T-cell (primary cell): ENCODE measurements at regions not wholly inside any gene's neighbourhood (a gene's known extent, or its start where the extent isn't known, plus 50 kb on each side); places are given as distances from the start of the nearest gene placed in this dataset.
"Not testable (repeated sequence)": the region's sequence is repeated elsewhere in the genome, so short reads cannot be mapped to it uniquely, and the experiment has no call there.

Experiments
- ATAC-seq, 4 experiments: fragments of 200-7000 bp in 3 of 4; fragments of 150-1000 bp in 1 of 4; cut with Tn5 transposase; replicated peaks in 1 of 4; 1 replicate in 3 of 4; 2 replicates in 1 of 4; pipeline ENCODE4 v1.10.0; 2021; ENCODE audit warnings: moderate library complexity in 3 of 4, mild to moderate bottlenecking in 2 of 4, moderate number of reproducible peaks in 1 of 4
- CTCF ChIA-PET, 2 donors: fragments of 300-600 bp; sonication (Branson Sonifier 250); formaldehyde crosslinking; loops; one replicate each; lab custom pipeline; 2022; ENCODE audit warnings: antibody characterized with exemption in 2 of 2; lab: Charles Lee
- POLR2A ChIA-PET, 2 donors: fragments of 300-600 bp; sonication (Branson Sonifier 250); formaldehyde crosslinking; loops; one replicate each; lab custom pipeline; 2022; ENCODE audit warnings: antibody characterized with exemption in 2 of 2; lab: Charles Lee
- DNase-seq, 35 experiments: peaks; one replicate each; pipeline versions ENCODE4 v3.0.0 to v3.0.0-alpha.2; 2013 to 2023
- H3K27ac ChIP-seq: one replicate; pipeline ENCODE4 v1.5.1; 2013; ENCODE audit warnings: low read length
- H3K27me3 ChIP-seq, 2 experiments: replicated peaks in 1 of 2; 1 replicate in 1 of 2; 2 replicates in 1 of 2; pipeline versions ENCODE4 v1.6.1 to v1.7.0; 2013; ENCODE audit warnings: low read length in 1 of 2, mixed read lengths in 1 of 2; ENCODE audit not compliant: control insufficient read depth in 2 of 2, insufficient read depth in 2 of 2; ENCODE audit errors: extremely low read depth in 1 of 2
- H3K36me3 ChIP-seq, 2 donors: 1 replicate in 1 of 2; 2 replicates in 1 of 2; pipeline versions ENCODE4 v1.6.1 to v1.7.0; 2013; ENCODE audit warnings: low read length in 1 of 2; ENCODE audit not compliant: control insufficient read depth in 2 of 2, insufficient read depth in 1 of 2; ENCODE audit errors: extremely low read depth in 1 of 2
- H3K4me1 ChIP-seq, 2 experiments: 1 replicate in 1 of 2; 2 replicates in 1 of 2; pipeline versions ENCODE4 v1.6.1 to v1.7.0; 2013; ENCODE audit warnings: low read length in 2 of 2, mixed read lengths in 1 of 2; ENCODE audit not compliant: insufficient read depth in 2 of 2, control insufficient read depth in 1 of 2; ENCODE audit errors: extremely low read depth in 1 of 2
- H3K4me3 ChIP-seq, 2 donors: 1 replicate in 1 of 2; 2 replicates in 1 of 2; pipeline versions ENCODE4 v1.5.1 to v1.7.0; 2013; ENCODE audit warnings: mild to moderate bottlenecking in 2 of 2, low read length in 1 of 2, moderate library complexity in 1 of 2; ENCODE audit not compliant: control insufficient read depth in 1 of 2; ENCODE audit errors: extremely low read depth in 1 of 2
- H3K9me3 ChIP-seq: 2 replicates; pipeline ENCODE4 v1.7.0; 2013
- H3K27ac Mint-ChIP-seq, 2 donors: one replicate each; pipeline ENCODE4 v1.8.0; 2020 to 2021; ENCODE audit warnings: mild to moderate bottlenecking in 2 of 2, mixed read lengths in 2 of 2
- H3K27me3 Mint-ChIP-seq, 2 donors: one replicate each; pipeline ENCODE4 v1.8.0; 2021 to 2022; ENCODE audit warnings: mixed read lengths in 2 of 2
- H3K36me3 Mint-ChIP-seq: one replicate; pipeline ENCODE4 v1.8.0; 2021; ENCODE audit warnings: mixed read lengths
- H3K4me1 Mint-ChIP-seq, 3 donors: one replicate each; pipeline ENCODE4 v1.8.0; 2020 to 2022; ENCODE audit warnings: mixed read lengths in 3 of 3, mild to moderate bottlenecking in 1 of 3
- H3K4me3 Mint-ChIP-seq, 3 donors: one replicate each; pipeline ENCODE4 v1.8.0; 2020 to 2022; ENCODE audit warnings: mild to moderate bottlenecking in 3 of 3, mixed read lengths in 3 of 3, moderate library complexity in 3 of 3
- H3K9me3 Mint-ChIP-seq, 3 donors: one replicate each; pipeline ENCODE4 v1.8.0; 2020 to 2022; ENCODE audit warnings: mixed read lengths in 3 of 3
- WGBS: methylation state at CpG from one replicate; pipeline ENCODE4 v1.1.5; 2013; ENCODE audit warnings: missing lambda C conversion rate; ENCODE audit not compliant: insufficient coverage; 5-methylcytosine and 5-hydroxymethylcytosine counted together

DNA sequence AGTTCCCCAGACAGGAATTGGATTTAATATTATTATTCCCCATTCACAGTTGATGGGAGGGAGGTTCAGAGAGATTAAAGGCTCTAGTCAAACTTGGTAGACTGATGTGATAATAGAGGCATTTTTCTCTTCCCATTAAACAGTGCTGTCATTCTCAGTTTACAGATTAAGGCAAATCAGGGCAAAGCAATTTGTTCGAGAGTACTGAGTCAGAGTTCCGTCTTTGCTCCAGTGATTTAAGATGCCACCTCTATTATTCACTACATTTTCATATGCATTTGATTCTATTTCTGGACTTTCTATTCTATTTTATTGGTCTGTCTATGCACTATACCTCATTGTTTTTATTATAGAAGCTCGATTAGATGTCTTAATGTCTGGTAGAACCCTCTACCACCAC is 201.0 kb upstream of the RAI14 start:
- Mint-ChIP-seq H3K27me3 (peaks cover 20 to 24% of the 10 kb centered on the region in 2 donors), H3K36me3 (no peaks in the 10 kb centered on the region), H3K9me3 (no peaks in the 10 kb centered on the region), H3K27ac (no peak overlapping the region), H3K4me1 (no peaks in the 10 kb centered on the region), H3K4me3 (no peak overlapping the region)
- 80% methylated on average over 2 of the region's 3 CpGs for WGBS
- ChIA-PET CTCF (interaction anchor here (0.5 to 1.0 kb wide), 3 partner anchors 9 to 271 kb away, joined by 3 read pairs; no protein-coding TSS in a partner anchor), POLR2A (no interaction called here)
- no peaks in the 10 kb centered on the region for H3K36me3 ChIP-seq
- peaks cover 0 to 6% of the 10 kb centered on the region in 2 experiments for H3K27me3 ChIP-seq
- H3K27ac ChIP-seq: no peak overlapping the region
- DNase-seq (no peak), ATAC-seq (no peak)
- no peaks in the 10 kb centered on the region for H3K9me3 ChIP-seq
- H3K4me3 ChIP-seq: no peak overlapping the region
- H3K4me1 ChIP-seq: no peaks in the 10 kb centered on the region

DNA sequence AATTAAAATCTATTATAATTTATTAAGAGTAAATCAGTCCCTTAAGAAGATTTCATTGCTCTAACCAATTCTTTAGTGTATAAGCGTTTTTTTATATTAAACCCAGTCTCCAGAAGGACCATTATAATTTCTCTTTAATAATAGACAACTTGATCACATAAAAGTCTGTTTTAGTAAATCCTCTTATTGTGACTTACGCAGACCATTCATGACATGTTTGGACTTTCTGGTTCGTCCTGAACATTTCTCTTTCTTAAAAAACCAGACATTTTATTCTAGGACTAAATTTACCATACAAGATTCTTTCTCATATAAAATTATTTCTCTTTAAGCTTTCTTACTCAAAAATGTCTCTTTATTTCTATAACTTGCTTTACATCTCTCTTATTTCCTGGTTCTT is 196.2 kb upstream of the RAI14 start:
- H3K4me3 ChIP-seq: no peak overlapping the region
- no peaks in the 10 kb centered on the region for H3K36me3 ChIP-seq
- no peak overlapping the region for H3K27ac ChIP-seq
- no peak overlapping the region for H3K4me3 Mint-ChIP-seq
- H3K4me1 ChIP-seq: no peaks in the 10 kb centered on the region
- WGBS: no CpG with 5 or more reads among the region's 3 CpGs
- H3K27ac Mint-ChIP-seq: no peak overlapping the region
- ATAC-seq: no peak
- H3K9me3 Mint-ChIP-seq: peaks cover 0 to 11% (median 0%) of the 10 kb centered on the region in 3 donors
- H3K4me1 Mint-ChIP-seq: peaks cover 0 to 2% (median 2%) of the 10 kb centered on the region in 3 donors
- CTCF ChIA-PET: interaction anchor here (0.6 to 1.7 kb wide), 5 partner anchors 9 to 462 kb away, joined by 3 to 5 read pairs (median 3); no protein-coding TSS in a partner anchor
- H3K27me3 ChIP-seq: no peaks in the 10 kb centered on the region
- POLR2A ChIA-PET: no interaction called here
- H3K27me3 Mint-ChIP-seq: peaks cover 0 to 16% of the 10 kb centered on the region in 2 donors
- no peaks in the 10 kb centered on the region for H3K36me3 Mint-ChIP-seq
- no peaks in the 10 kb centered on the region for H3K9me3 ChIP-seq
- DNase-seq: no peak

DNA sequence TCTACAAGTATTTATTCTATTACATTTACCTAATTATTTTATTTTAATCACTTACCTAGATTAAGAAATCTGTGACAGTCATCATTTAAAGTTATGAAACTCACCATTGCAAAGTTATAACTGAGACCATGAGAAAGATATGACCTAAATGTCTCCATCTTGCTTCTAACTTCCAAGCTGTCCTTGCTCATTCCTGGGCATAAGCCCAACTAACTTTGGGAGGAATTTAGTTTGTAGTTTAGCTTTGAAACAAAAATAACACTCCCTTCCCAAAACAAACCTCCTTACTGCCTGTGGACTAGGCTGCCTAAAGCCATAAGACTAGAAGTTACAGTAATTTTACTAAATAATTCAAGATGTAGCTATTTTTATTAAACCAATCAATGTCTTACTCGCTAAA is 195.6 kb upstream of the RAI14 start:
- no peak overlapping the region for H3K27ac ChIP-seq
- ATAC-seq: no peak
- no CpG with 5 or more reads among the region's 1 CpG for WGBS
- ChIA-PET POLR2A (no interaction called here), CTCF (interaction anchor here (0.7 to 1.7 kb wide), 4 partner anchors 8 to 463 kb away, joined by 3 to 5 read pairs (median 3); no protein-coding TSS in a partner anchor)
- Mint-ChIP-seq H3K9me3 (peaks cover 0 to 11% (median 0%) of the 10 kb centered on the region in 3 donors), H3K27me3 (peaks cover 2 to 18% of the 10 kb centered on the region in 2 donors), H3K4me1 (peaks cover 0 to 8% (median 6%) of the 10 kb centered on the region in 3 donors), H3K4me3 (no peak overlapping the region), H3K27ac (no peak overlapping the region), H3K36me3 (no peaks in the 10 kb centered on the region)
- H3K9me3 ChIP-seq: no peaks in the 10 kb centered on the region
- H3K4me1 ChIP-seq: no peaks in the 10 kb centered on the region
- no peaks in the 10 kb centered on the region for H3K36me3 ChIP-seq
- DNase-seq: no peak
- no peaks in the 10 kb centered on the region for H3K27me3 ChIP-seq
- H3K4me3 ChIP-seq: no peak overlapping the region

DNA sequence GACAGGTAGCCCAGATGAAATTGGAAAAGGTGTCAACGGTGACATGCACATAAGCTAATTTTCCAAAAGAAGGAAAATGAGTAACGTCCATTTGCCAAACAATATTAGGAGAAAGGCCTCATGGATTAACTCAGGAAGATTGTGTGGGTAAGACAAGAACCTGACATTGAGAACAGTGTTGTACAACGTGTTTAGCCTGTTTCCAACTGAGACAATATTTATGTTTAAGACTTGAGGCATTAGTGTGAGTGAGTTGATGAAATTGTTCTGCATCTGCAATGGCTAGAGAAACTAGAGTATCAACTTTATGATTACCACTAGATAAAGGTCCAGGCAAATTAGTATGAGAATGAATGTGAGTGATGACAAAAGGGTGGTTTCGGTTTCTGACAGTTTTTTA is 191.3 kb upstream of the RAI14 start:
- DNase-seq (no peak), ATAC-seq (no peak)
- no peaks in the 10 kb centered on the region for H3K36me3 Mint-ChIP-seq
- peaks cover 0 to 10% (median 7%) of the 10 kb centered on the region in 3 donors for H3K4me1 Mint-ChIP-seq
- 60% methylated on average over 1 of the region's 4 CpGs for WGBS
- Histone ChIP-seq H3K27ac (no peak overlapping the region), H3K4me1 (no peaks in the 10 kb centered on the region), H3K9me3 (no peaks in the 10 kb centered on the region), H3K4me3 (no peak overlapping the region), H3K36me3 (no peaks in the 10 kb centered on the region), H3K27me3 (peaks cover 0 to 10% of the 10 kb centered on the region in 2 experiments)
- peaks cover 9 to 22% of the 10 kb centered on the region in 2 donors for H3K27me3 Mint-ChIP-seq
- H3K27ac Mint-ChIP-seq: no peak overlapping the region
- no peak overlapping the region for H3K4me3 Mint-ChIP-seq
- POLR2A ChIA-PET: no interaction called here
- H3K9me3 Mint-ChIP-seq: peaks cover 0 to 11% (median 0%) of the 10 kb centered on the region in 3 donors
- CTCF ChIA-PET: interaction anchor here (0.7 to 1.9 kb wide), 5 partner anchors 10 to 1034 kb away, joined by 3 to 7 read pairs (median 5); no protein-coding TSS in a partner anchor

DNA sequence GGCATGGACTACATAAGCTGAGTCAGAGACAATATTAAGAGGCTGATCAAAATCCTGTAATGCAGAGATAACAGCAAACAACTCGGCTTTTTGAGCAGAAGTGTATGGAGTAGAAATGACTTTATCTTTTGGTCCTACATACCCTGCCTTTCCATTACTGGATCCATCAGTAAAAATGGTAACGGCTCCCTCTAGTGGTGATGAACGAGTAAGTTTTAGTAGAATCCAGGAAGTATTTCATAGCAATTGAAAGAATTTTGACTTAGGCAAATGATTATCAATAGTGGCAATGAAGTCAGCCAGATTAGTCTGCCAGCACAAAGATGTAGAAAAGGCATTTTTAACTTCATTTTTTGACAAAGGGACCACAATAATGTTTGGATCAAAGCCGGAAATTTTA is 190.8 kb upstream of the RAI14 start:
- H3K4me1 Mint-ChIP-seq, H3K9me3 ChIP-seq, H3K4me3 Mint-ChIP-seq, H3K36me3 Mint-ChIP-seq, H3K27me3 ChIP-seq, H3K4me1 ChIP-seq, H3K27ac Mint-ChIP-seq, POLR2A ChIA-PET, H3K27ac ChIP-seq, H3K36me3 ChIP-seq, H3K4me3 ChIP-seq, ATAC-seq: not testable (repeated sequence)
- Mint-ChIP-seq H3K9me3 (peaks cover 0 to 11% (median 0%) of the 10 kb centered on the region in 3 donors), H3K27me3 (peaks cover 9 to 25% of the 10 kb centered on the region in 2 donors)
- CTCF ChIA-PET: interaction anchor here (0.7 to 1.9 kb wide), 4 partner anchors 9 to 1034 kb away, joined by 4 to 7 read pairs (median 6); no protein-coding TSS in a partner anchor
- DNase-seq: peak in 5 of 35 experiments; percentile 8 to 72 (median 15)
- no CpG with 5 or more reads among the region's 4 CpGs for WGBS

DNA sequence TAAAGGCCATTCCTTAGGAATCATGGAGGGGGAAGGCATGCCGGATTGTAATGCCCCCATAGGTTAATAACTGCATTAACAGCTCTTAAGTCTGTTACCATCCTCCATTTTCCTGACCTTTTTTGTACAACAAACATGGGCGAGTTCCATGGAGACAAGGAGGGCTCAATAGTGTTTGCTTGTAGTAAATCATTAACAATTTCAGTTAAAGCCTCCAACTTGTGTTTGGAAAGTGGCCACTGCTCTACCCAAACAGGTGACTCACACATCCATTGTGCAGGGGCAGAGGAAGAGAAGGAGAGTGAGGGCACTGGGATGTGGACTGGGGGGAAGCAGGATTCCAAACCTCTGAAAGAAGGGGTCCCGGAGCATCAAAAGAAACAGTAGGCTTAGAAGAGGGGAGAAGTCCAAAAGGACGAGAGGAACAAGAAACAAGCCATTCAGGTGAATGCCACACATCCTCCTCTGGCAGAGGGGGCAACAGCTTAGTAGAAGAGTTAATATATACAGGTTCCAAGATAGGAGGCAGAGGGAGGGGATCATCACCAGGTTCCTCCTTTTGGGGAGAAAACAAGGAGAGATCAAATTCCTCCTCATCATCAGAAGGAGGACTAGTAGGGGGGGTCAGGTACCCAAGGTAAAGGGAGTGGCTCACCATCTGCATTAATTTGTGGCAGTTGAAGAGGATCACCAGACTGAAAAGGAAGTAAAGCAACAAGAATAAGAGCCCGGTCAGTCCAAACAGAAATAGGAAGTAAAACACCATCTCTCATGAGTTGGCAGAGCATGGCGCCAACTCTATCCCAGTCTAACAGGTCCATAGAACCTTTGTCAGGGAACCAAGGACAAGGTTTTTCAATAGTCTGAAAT is 189.4 kb upstream of the RAI14 start:
- H3K4me1 Mint-ChIP-seq, H3K36me3 Mint-ChIP-seq, H3K9me3 ChIP-seq, H3K27me3 ChIP-seq, H3K4me1 ChIP-seq, H3K27ac Mint-ChIP-seq, DNase-seq, H3K9me3 Mint-ChIP-seq, H3K4me3 ChIP-seq, POLR2A ChIA-PET, ATAC-seq, H3K36me3 ChIP-seq, H3K27ac ChIP-seq, H3K4me3 Mint-ChIP-seq: not testable (repeated sequence)
- peaks cover 9 to 25% of the 10 kb centered on the region in 2 donors for H3K27me3 Mint-ChIP-seq
- WGBS: 50% methylated on average over 1 of the region's 6 CpGs
- CTCF ChIA-PET: interaction anchor here (0.6 to 1.9 kb wide), 3 partner anchors 8 to 344 kb away, joined by 3 to 6 read pairs (median 3); no protein-coding TSS in a partner anchor
